IPS DF 6.9 (cell line): ENCODE measurements at regions not wholly inside any gene's neighbourhood (a gene's known extent, or its start where the extent isn't known, plus 50 kb on each side); places are given as distances from the start of the nearest gene placed in this dataset.

ENCODE experiments used
- DNase-seq: peaks from one replicate; pipeline ENCODE4 v3.0.0-alpha.2; 2013; ENCODE audit warnings: low read depth, low spot score
- H3K27ac ChIP-seq: one replicate; pipeline ENCODE4 v1.5.1; 2013; ENCODE audit warnings: low read length, control low read depth
- H3K27me3 ChIP-seq: 2 replicates; pipeline ENCODE4 v1.6.1; 2013; ENCODE audit warnings: mild to moderate bottlenecking, low read length; ENCODE audit not compliant: control insufficient read depth, insufficient read depth
- H3K36me3 ChIP-seq: 2 replicates; pipeline ENCODE4 v1.6.1; 2013; ENCODE audit warnings: low read length; ENCODE audit not compliant: control insufficient read depth, insufficient read depth
- H3K4me1 ChIP-seq: 2 replicates; pipeline ENCODE4 v1.6.1; 2013; ENCODE audit warnings: low read length; ENCODE audit not compliant: control insufficient read depth, insufficient read depth
- H3K4me3 ChIP-seq: 2 replicates; pipeline ENCODE4 v1.5.1; 2013; ENCODE audit warnings: mild to moderate bottlenecking, low read length
- H3K9me3 ChIP-seq: 2 replicates; pipeline ENCODE4 v1.6.1; 2013; ENCODE audit warnings: low read length, inconsistent platforms; ENCODE audit not compliant: control insufficient read depth, insufficient read depth
- WGBS: extraction: QIAGEN DNeasy Blood & Tissue Kit; methylation state at CpG from one replicate; pipeline ENCODE4 v1.1.7; 2013; ENCODE audit warnings: mixed read lengths, missing lambda C conversion rate; ENCODE audit not compliant: insufficient read length, insufficient coverage; 5-methylcytosine and 5-hydroxymethylcytosine counted together

DNA sequence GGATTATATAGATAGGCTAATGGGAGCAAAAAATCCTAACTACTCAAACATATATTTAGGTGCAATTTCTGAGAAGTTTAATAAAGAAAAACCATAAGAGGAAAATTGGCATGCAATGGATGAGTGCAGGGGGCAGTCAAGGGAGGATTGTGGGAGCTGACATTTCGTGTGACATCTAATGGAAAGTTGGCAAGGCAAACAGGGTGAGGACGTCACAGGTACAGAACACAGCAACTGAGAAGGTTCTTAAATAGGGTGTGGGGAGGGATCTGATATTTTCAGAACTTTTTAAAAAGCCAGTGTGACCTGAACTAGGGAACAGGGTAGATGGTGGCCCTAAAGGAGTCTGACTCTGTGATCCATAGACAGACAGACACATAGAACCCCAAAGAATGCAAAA, 194.9 kb upstream of the GLI3 start:
- no CpG with 5 or more reads among the region's 2 CpGs for WGBS
- Histone ChIP-seq H3K4me1 (no peaks in the 10 kb centered on the region), H3K27me3 (no peaks in the 10 kb centered on the region), H3K27ac (no peak overlapping the region), H3K9me3 (no peaks in the 10 kb centered on the region), H3K4me3 (no peak overlapping the region), H3K36me3 (no peaks in the 10 kb centered on the region)
- no peak for DNase-seq

DNA sequence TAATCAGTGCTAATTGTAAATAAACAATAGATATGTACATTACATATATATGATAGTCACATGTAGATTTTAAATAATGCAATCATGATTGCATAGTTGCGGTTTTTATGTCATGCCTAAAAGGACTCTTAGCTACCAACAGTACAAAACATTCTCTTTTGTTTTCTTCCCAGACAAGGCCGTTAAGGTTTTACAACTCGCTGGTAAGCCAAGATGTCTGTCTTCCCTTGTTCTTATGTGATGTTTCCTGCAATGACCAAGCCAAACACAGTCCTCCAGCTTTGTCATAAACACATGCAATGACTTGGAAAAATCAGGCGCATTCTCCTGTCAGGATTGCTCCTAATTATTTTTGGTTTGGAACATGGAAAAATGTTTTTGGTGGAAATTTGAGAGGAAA, 192.3 kb upstream of the GLI3 start:
- Histone ChIP-seq H3K27me3 (no peaks in the 10 kb centered on the region), H3K4me1 (no peaks in the 10 kb centered on the region), H3K36me3 (no peaks in the 10 kb centered on the region), H3K9me3 (no peaks in the 10 kb centered on the region), H3K4me3 (no peak overlapping the region), H3K27ac (no peak overlapping the region)
- DNase-seq: no peak
- no CpG with 5 or more reads among the region's 4 CpGs for WGBS

DNA sequence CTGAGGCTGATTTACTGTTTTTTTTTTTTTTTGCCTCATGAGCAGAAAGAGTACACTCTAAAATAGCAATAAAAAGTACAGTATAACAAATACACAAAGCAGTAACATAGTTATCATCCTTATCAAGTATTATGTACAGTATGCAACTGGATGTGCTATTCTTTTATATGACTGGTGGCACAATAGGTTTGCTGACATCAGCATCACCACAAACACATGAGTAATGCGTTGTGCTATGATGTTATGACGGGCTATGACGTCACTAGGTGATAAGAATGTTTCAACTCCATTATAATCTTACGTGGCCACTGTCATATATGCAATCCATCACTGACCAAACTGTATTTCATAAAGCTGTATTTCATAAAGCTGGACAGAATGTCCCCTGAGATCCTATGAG, 189.2 kb upstream of the GLI3 start:
- no peak for DNase-seq
- WGBS: no CpG with 5 or more reads among the region's 4 CpGs
- no peaks in the 10 kb centered on the region for H3K36me3 ChIP-seq
- no peak overlapping the region for H3K4me3 ChIP-seq
- no peaks in the 10 kb centered on the region for H3K9me3 ChIP-seq
- H3K4me1 ChIP-seq: no peaks in the 10 kb centered on the region
- no peak overlapping the region for H3K27ac ChIP-seq
- no peaks in the 10 kb centered on the region for H3K27me3 ChIP-seq

DNA sequence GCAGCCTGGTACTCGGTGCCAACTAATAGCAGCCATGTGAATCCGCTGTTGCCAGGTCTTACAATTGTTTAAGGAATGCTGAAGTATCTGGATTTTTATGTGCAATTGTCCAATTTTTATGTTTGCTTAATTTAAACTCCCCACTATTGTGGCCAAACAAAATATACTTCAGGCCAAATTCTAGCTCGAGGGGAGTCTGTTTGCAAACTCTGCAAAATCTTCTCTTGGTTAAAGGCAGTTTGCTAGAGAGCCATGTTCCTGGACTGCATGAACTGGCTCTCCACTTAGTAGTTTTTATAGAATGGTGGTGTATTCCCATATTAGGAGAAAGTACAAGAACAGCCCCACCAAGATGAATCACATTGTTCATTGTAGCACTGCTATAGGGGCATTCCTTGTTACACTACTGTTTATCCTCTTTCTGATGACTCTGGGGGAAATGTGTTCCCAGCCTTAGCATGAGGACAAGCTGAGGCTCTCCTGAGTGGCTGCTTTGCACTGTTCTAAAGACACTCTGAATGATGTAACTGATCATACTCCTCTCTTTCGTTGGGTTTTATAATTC, 178.0 kb upstream of the GLI3 start:
- Histone ChIP-seq H3K4me3 (no peak overlapping the region), H3K9me3 (no peaks in the 10 kb centered on the region), H3K27me3 (no peaks in the 10 kb centered on the region), H3K36me3 (no peaks in the 10 kb centered on the region), H3K27ac (no peak overlapping the region), H3K4me1 (no peaks in the 10 kb centered on the region)
- no peak for DNase-seq
- WGBS: no CpG with 5 or more reads among the region's 4 CpGs

DNA sequence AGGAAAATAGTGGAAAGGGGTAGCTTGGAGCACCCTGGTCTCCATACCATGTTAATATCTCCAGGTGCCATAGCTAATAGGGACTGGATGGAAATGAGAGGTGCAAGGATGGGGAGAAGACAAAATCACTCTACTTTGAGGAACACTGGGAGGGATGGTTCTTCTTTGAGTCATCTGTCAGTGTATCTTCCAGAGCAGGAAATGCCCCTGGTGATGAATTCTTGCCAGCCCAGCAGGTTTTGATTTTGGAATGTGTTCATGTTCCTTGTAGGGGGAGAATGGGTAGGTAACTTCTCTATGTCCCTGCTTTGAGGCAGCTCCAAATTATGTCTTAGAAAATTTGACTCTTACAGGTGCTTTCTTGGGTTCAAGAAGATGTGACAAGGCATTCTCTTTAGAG, 177.0 kb upstream of the GLI3 start:
- H3K27me3 ChIP-seq: no peaks in the 10 kb centered on the region
- no peaks in the 10 kb centered on the region for H3K36me3 ChIP-seq
- no peaks in the 10 kb centered on the region for H3K9me3 ChIP-seq
- no peak for DNase-seq
- no peaks in the 10 kb centered on the region for H3K4me1 ChIP-seq
- no peak overlapping the region for H3K27ac ChIP-seq
- H3K4me3 ChIP-seq: no peak overlapping the region

DNA sequence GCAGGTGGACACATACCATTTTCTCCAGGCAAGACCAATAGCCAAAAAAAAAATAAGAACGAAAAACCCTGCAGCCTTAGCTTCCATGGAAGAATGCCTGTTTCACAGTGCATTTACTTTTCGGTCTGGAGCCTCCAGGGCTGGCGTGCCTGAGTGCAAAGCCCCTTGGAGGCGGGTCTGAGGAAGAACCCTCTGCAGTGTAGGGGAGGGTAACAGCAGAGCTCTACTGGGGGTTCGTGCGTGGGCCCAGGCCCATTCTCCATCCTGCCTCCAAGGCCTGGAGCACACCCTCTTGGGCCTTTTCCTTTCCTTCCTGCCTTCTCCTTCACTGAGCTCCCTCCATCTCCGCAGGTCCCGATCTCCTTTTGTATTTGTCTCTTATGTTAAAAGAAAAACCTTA, 172.3 kb upstream of the GLI3 start:
- no peaks in the 10 kb centered on the region for H3K9me3 ChIP-seq
- no CpG with 5 or more reads among the region's 8 CpGs for WGBS
- H3K4me1 ChIP-seq: no peaks in the 10 kb centered on the region
- no peaks in the 10 kb centered on the region for H3K27me3 ChIP-seq
- no peak overlapping the region for H3K4me3 ChIP-seq
- no peak overlapping the region for H3K27ac ChIP-seq
- no peak for DNase-seq
- H3K36me3 ChIP-seq: no peaks in the 10 kb centered on the region

DNA sequence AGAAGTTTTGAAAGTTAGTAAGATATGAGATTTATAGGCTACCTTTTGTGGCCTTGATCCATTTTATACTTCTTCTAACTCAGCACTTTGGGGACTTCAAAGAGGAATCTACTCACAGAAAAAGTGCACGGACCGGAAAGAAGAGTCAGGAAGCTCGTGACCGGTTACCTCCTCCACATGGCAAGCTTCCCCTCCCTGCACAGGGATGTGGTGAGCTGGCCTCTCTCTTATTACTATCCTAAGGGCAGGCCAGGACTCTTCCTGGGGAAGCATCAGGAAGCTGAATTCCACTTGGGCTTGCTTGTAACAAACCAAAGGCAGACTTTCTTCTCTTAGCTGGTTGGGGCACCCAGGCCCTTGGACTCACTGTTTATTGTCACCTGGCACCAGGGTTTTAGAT, 170.8 kb upstream of the GLI3 start:
- WGBS: no CpG with 5 or more reads among the region's 4 CpGs

DNA sequence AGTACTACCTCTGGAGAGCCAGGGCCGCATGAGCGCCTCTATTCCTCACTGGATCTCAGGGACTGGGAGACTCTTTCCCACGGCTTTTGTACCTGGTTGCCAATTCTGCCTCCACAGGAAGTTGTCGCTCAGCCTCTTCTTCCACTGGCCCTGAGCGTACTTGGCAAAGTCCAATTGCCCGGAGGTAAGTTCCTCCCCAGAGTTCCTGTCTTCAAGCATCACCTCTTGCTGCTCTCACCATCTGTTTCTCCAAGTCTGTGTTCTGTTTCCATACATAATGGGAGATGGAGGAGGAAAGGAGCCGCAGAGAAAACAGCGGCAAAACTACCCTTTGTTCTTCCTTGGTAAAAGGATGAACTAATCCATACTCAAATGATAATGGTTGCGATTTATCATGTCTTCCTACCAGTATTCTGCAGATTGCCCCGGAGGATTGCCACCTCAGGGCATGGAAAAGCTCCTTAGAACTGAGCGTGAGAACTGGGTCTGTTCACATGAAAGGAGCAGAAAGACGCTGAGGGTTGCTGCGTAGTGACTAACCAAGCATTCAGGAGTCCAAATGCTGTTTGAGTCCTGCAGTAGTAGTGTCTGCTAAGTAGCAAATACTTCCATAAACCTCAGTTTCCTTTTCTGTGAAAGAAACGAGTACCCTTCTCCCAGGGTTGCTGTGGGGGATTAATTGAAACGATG, 170.2 kb upstream of the GLI3 start:
- DNase-seq: no peak
- Histone ChIP-seq H3K4me3 (no peak overlapping the region), H3K27me3 (no peaks in the 10 kb centered on the region), H3K27ac (no peak overlapping the region), H3K36me3 (no peaks in the 10 kb centered on the region), H3K4me1 (no peaks in the 10 kb centered on the region), H3K9me3 (no peaks in the 10 kb centered on the region)
- no CpG with 5 or more reads among the region's 15 CpGs for WGBS

More for the DNA sequence above, 170.8 kb upstream of the GLI3 start:
- H3K4me1 ChIP-seq: no peaks in the 10 kb centered on the region
- H3K27me3 ChIP-seq: no peaks in the 10 kb centered on the region
- no peaks in the 10 kb centered on the region for H3K9me3 ChIP-seq
- no peak overlapping the region for H3K4me3 ChIP-seq
- H3K36me3 ChIP-seq: no peaks in the 10 kb centered on the region
- H3K27ac ChIP-seq: no peak overlapping the region
- DNase-seq: no peak

DNA sequence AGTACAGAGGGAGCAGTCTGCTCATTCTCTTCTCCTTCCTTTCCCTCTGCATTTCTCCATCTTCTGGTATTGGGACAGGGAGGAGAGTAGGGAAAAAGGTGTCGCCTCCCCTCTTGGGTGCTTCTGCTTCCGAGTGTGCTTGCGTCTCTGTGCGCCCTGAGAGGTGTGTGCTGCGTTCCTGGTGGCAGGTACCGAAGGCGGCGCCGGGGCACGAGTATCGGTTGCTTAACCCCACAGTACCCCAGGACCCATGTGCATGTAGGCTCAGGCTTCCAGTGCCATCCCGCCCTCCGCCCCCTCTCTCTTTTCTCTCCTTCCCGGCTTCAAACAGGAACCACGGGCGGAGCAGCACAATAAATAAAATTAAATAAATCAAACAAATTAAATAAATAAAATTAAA, 169.3 kb upstream of the GLI3 start:
- DNase-seq: no peak
- Histone ChIP-seq H3K27me3 (no peaks in the 10 kb centered on the region), H3K27ac (no peak overlapping the region), H3K4me1 (no peaks in the 10 kb centered on the region), H3K9me3 (no peaks in the 10 kb centered on the region), H3K4me3 (no peak overlapping the region), H3K36me3 (no peaks in the 10 kb centered on the region)
- no CpG with 5 or more reads among the region's 16 CpGs for WGBS

DNA sequence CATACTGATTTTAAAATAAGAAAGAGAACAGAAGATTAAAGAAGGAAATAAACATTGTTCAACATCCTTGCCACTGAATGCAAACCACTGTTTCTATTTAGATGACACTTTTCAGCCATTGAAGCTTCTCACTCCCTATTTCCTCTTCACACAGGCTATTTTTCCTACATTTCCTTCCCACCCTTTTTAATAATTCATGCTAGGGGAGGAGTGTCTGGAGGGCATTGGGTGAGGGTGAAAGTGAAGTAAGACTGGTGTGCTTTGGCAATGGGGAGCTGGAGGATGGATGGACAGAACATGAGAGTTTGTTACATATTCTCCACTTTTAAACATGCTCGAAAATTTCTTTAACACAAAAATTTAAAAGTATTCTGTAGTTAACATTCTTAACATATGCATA, 168.8 kb upstream of the GLI3 start:
- Histone ChIP-seq H3K27me3 (no peaks in the 10 kb centered on the region), H3K27ac (no peak overlapping the region), H3K4me3 (no peak overlapping the region), H3K4me1 (no peaks in the 10 kb centered on the region), H3K9me3 (no peaks in the 10 kb centered on the region), H3K36me3 (no peaks in the 10 kb centered on the region)
- WGBS: no CpG with 5 or more reads among the region's 1 CpG
- no peak for DNase-seq

DNA sequence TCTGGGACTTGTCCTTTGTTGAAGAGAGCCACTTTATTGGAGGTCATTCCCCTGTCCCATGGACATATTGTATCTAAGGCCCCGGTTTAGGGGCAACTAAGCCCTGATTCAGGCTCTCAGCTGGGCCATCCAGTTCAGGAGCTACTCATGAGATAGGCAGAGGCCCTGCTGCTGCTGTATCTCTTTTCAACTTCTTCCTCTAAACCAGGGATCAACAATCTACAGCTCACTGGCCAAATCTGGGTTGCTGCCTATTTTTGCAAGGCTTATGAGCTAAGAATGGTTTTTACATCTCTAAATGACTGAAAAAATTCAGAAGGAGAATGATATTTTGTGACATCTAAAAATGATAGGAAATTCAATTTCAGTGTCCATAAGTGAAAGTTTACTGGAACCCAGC, 166.8 kb upstream of the GLI3 start:
- no CpG with 5 or more reads among the region's 1 CpG for WGBS
- H3K4me1 ChIP-seq: no peaks in the 10 kb centered on the region
- no peaks in the 10 kb centered on the region for H3K9me3 ChIP-seq
- H3K4me3 ChIP-seq: no peak overlapping the region
- DNase-seq: no peak
- H3K27me3 ChIP-seq: no peaks in the 10 kb centered on the region
- H3K27ac ChIP-seq: no peak overlapping the region
- no peaks in the 10 kb centered on the region for H3K36me3 ChIP-seq
